ENCODE measurements at regions not wholly inside any gene's neighbourhood (a gene's known extent, or its start where the extent isn't known, plus 50 kb on each side); places are given as distances from the start of the nearest gene placed in this dataset.

- peaks cover 0 to 4% of the 10 kb centered on the region in 2 donors for H3K9me3 Mint-ChIP-seq
- DNase-seq = no peak
- no peaks in the 10 kb centered on the region for H3K36me3 Mint-ChIP-seq (ENCODE audit: insufficient read depth in 2 of 2)
- H3K4me1 Mint-ChIP-seq (ENCODE audit: low read depth) = peaks cover 25% of the 10 kb centered on the region
- H3K27ac Mint-ChIP-seq = no peak overlapping the region
- no peak overlapping the region for H3K4me3 Mint-ChIP-seq
- H3K27me3 Mint-ChIP-seq (ENCODE audit: low read depth) = no peaks in the 10 kb centered on the region
- no peak for ATAC-seq (replicated peaks in 1 of 2)
Observed at GRCh38 chr4:38601244-38601915, 62.6 kb upstream of the KLF3 start.

- Mint-ChIP-seq H3K27me3 (ENCODE audit: low read depth) (no peaks in the 10 kb centered on the region), H3K4me1 (ENCODE audit: low read depth) (peaks cover 30% of the 10 kb centered on the region), H3K27ac (no peak overlapping the region), H3K36me3 (ENCODE audit: insufficient read depth in 2 of 2) (no peaks in the 10 kb centered on the region), H3K4me3 (no peak overlapping the region), H3K9me3 (peaks cover 0 to 4% of the 10 kb centered on the region in 2 donors)
- ATAC-seq (replicated peaks in 1 of 2) (no peak), DNase-seq (no peak)
Observed at GRCh38 chr4:38601916-38602291, 62.1 kb upstream of the KLF3 start.

GRCh38 chr4:38603652-38604051, 60.3 kb upstream of the KLF3 start:
- DNase-seq (no peak), ATAC-seq (replicated peaks in 1 of 2) (no peak)
- Mint-ChIP-seq H3K4me3 (no peak overlapping the region), H3K36me3 (ENCODE audit: insufficient read depth in 2 of 2) (no peaks in the 10 kb centered on the region), H3K27me3 (ENCODE audit: low read depth) (no peaks in the 10 kb centered on the region), H3K27ac (no peak overlapping the region), H3K4me1 (ENCODE audit: low read depth) (peaks cover 33% of the 10 kb centered on the region), H3K9me3 (peaks cover 0 to 4% of the 10 kb centered on the region in 2 donors)

GRCh38 chr4:38605181-38605752, 58.7 kb upstream of the KLF3 start:
- H3K4me1 Mint-ChIP-seq (ENCODE audit: low read depth) = peaks cover 41% of the 10 kb centered on the region
- DNase-seq (no peak), ATAC-seq (replicated peaks in 1 of 2) (peak in 1 of 2 donors; percentile 19)
- H3K4me3 Mint-ChIP-seq = no peak overlapping the region
- no peak overlapping the region for H3K27ac Mint-ChIP-seq
- peaks cover 0 to 4% of the 10 kb centered on the region in 2 donors for H3K9me3 Mint-ChIP-seq
- no peaks in the 10 kb centered on the region for H3K27me3 Mint-ChIP-seq (ENCODE audit: low read depth)
- H3K36me3 Mint-ChIP-seq (ENCODE audit: insufficient read depth in 2 of 2) = no peaks in the 10 kb centered on the region

GRCh38 chr4:38605753-38606586, 58.0 kb upstream of the KLF3 start:
- no peaks in the 10 kb centered on the region for H3K27me3 Mint-ChIP-seq (ENCODE audit: low read depth)
- no peak overlapping the region for H3K4me3 Mint-ChIP-seq
- H3K4me1 Mint-ChIP-seq (ENCODE audit: low read depth) = peaks cover 41% of the 10 kb centered on the region
- no peak overlapping the region for H3K27ac Mint-ChIP-seq
- peaks cover 0 to 4% of the 10 kb centered on the region in 2 donors for H3K9me3 Mint-ChIP-seq
- ATAC-seq (replicated peaks in 1 of 2) (no peak), DNase-seq (no peak)
- H3K36me3 Mint-ChIP-seq (ENCODE audit: insufficient read depth in 2 of 2) = no peaks in the 10 kb centered on the region

GRCh38 chr4:38606587-38606905, 57.5 kb upstream of the KLF3 start:
- Mint-ChIP-seq H3K27ac (no peak overlapping the region), H3K4me1 (ENCODE audit: low read depth) (peaks cover 41% of the 10 kb centered on the region), H3K27me3 (ENCODE audit: low read depth) (no peaks in the 10 kb centered on the region), H3K9me3 (peaks cover 0 to 4% of the 10 kb centered on the region in 2 donors), H3K4me3 (no peak overlapping the region), H3K36me3 (ENCODE audit: insufficient read depth in 2 of 2) (no peaks in the 10 kb centered on the region)
- ATAC-seq (replicated peaks in 1 of 2) = no peak
- no peak for DNase-seq

GRCh38 chr4:38609614-38610013, 54.4 kb upstream of the KLF3 start:
- no peak for ATAC-seq (replicated peaks in 1 of 2)
- H3K36me3 Mint-ChIP-seq (ENCODE audit: insufficient read depth in 2 of 2) = no peaks in the 10 kb centered on the region
- no peak overlapping the region for H3K27ac Mint-ChIP-seq
- DNase-seq = no peak
- H3K27me3 Mint-ChIP-seq (ENCODE audit: low read depth) = no peaks in the 10 kb centered on the region
- H3K4me3 Mint-ChIP-seq = no peak overlapping the region
- H3K4me1 Mint-ChIP-seq (ENCODE audit: low read depth) = peaks cover 39% of the 10 kb centered on the region
- H3K9me3 Mint-ChIP-seq = no peaks in the 10 kb centered on the region

GRCh38 chr4:38610521-38610920, 53.5 kb upstream of the KLF3 start:
- no peaks in the 10 kb centered on the region for H3K27me3 Mint-ChIP-seq (ENCODE audit: low read depth)
- no peak overlapping the region for H3K27ac Mint-ChIP-seq
- H3K4me3 Mint-ChIP-seq = no peak overlapping the region
- no peaks in the 10 kb centered on the region for H3K9me3 Mint-ChIP-seq
- DNase-seq (no peak), ATAC-seq (replicated peaks in 1 of 2) (no peak)
- H3K36me3 Mint-ChIP-seq (ENCODE audit: insufficient read depth in 2 of 2) = no peaks in the 10 kb centered on the region
- peaks cover 30% of the 10 kb centered on the region for H3K4me1 Mint-ChIP-seq (ENCODE audit: low read depth)

- no peak for DNase-seq
- H3K9me3 Mint-ChIP-seq = no peaks in the 10 kb centered on the region
- no peaks in the 10 kb centered on the region for H3K36me3 Mint-ChIP-seq (ENCODE audit: insufficient read depth in 2 of 2)
- no peaks in the 10 kb centered on the region for H3K27me3 Mint-ChIP-seq (ENCODE audit: low read depth)
- H3K27ac Mint-ChIP-seq = no peak overlapping the region
- H3K4me1 Mint-ChIP-seq (ENCODE audit: low read depth) = peaks cover 25% of the 10 kb centered on the region
- H3K4me3 Mint-ChIP-seq = no peak overlapping the region
- ATAC-seq (replicated peaks in 1 of 2) = no peak
Observed at GRCh38 chr4:38610966-38611431, 53.0 kb upstream of the KLF3 start.

- no peaks in the 10 kb centered on the region for H3K36me3 Mint-ChIP-seq (ENCODE audit: insufficient read depth in 2 of 2)
- ATAC-seq (replicated peaks in 1 of 2) (no peak), DNase-seq (no peak)
- no peak overlapping the region for H3K27ac Mint-ChIP-seq
- peaks cover 18% of the 10 kb centered on the region for H3K4me1 Mint-ChIP-seq (ENCODE audit: low read depth)
- H3K4me3 Mint-ChIP-seq = no peak overlapping the region
- H3K27me3 Mint-ChIP-seq (ENCODE audit: low read depth) = no peaks in the 10 kb centered on the region
- H3K9me3 Mint-ChIP-seq = no peaks in the 10 kb centered on the region
Observed at GRCh38 chr4:38611676-38612075, 52.3 kb upstream of the KLF3 start.

- H3K27ac Mint-ChIP-seq = no peak overlapping the region
- peaks cover 0 to 3% of the 10 kb centered on the region in 2 donors for H3K9me3 Mint-ChIP-seq
- H3K4me3 Mint-ChIP-seq = no peak overlapping the region
- peaks cover 0 to 3% of the 10 kb centered on the region in 2 donors for H3K36me3 Mint-ChIP-seq (ENCODE audit: insufficient read depth in 2 of 2)
- DNase-seq (no peak), ATAC-seq (replicated peaks in 1 of 2) (no peak)
- H3K4me1 Mint-ChIP-seq (ENCODE audit: low read depth) = peaks cover 13% of the 10 kb centered on the region
- peaks cover 7% of the 10 kb centered on the region for H3K27me3 Mint-ChIP-seq (ENCODE audit: low read depth)
Observed at GRCh38 chr4:38612646-38613414, 51.2 kb upstream of the KLF3 start.
